ENCODE measurements at regions not wholly inside any gene's neighbourhood (a gene's known extent, or its start where the extent isn't known, plus 50 kb on each side); places are given as distances from the start of the nearest gene placed in this dataset.

DNA sequence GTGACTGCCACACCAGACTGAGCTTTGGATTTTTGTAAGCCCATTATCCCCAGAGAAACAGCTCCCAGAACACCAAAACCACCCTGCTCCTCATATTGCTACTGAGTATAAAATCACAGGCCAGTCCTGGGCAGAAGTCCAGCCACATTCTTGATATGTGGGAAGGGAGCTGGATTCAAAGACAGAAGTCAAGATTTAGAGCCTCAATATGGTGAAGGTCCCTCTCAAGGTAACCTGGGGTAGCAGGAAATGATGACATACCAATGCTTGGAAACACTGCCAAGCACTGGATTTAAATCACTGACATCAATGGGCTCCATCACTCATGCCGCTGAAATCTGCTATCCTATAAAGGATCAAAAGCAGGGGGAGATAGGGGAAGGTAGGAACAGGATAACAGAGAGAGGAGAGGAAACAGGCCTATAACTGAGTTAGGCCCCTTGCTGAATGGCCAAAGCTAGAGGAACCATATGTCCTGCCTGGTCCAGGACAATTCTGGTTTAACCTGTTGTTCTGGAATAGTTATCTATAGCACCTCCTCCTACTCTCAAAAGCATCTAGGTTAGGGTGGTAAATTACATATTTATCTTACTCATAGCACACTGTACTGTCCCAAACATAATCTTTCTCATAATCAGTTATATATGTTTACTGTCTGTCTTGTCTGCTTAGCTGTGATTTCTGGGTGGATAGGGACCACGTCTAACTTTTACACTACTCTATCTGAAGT lies 83.7 kb upstream of the NHS start:
- Mint-ChIP-seq H3K4me3 (no peak overlapping the region), H3K36me3 (ENCODE audit: insufficient read depth in 1 of 3, low read depth in 3 of 3) (peaks cover 2 to 5% (median 4%) of the 10 kb centered on the region in 3 experiments; a peak in 4 of 7 replicates), H3K27ac (peak overlapping the region in 2 of 3 experiments; percentile 5 to 23; a peak in 4 of 7 replicates), H3K4me1 (peaks cover 15 to 16% of the 10 kb centered on the region in 2 experiments), H3K9me3 (peaks cover 3 to 8% of the 10 kb centered on the region in 2 experiments; a peak in 4 of 5 replicates), H3K27me3 (ENCODE audit: low read depth) (no peaks in the 10 kb centered on the region; the same call in 1 of the 2 replicates)
- no peak overlapping the region for H2BK20ac ChIP-seq (ENCODE audit: low read depth, low read length, poor library complexity, severe bottlenecking)
- no peak overlapping the region for H3K4me2 ChIP-seq (ENCODE audit: insufficient read depth, insufficient read length, low read length)
- no peaks in the 10 kb centered on the region for H3K79me2 ChIP-seq (ENCODE audit: insufficient read depth, low read length)
- H4K20me1 ChIP-seq (ENCODE audit: control insufficient read depth, insufficient read depth, insufficient read length), result no peaks in the 10 kb centered on the region
- no peak overlapping the region for H2BK15ac ChIP-seq (ENCODE audit: low read depth, low read length)
- TF ChIP-seq, protein P1, sequence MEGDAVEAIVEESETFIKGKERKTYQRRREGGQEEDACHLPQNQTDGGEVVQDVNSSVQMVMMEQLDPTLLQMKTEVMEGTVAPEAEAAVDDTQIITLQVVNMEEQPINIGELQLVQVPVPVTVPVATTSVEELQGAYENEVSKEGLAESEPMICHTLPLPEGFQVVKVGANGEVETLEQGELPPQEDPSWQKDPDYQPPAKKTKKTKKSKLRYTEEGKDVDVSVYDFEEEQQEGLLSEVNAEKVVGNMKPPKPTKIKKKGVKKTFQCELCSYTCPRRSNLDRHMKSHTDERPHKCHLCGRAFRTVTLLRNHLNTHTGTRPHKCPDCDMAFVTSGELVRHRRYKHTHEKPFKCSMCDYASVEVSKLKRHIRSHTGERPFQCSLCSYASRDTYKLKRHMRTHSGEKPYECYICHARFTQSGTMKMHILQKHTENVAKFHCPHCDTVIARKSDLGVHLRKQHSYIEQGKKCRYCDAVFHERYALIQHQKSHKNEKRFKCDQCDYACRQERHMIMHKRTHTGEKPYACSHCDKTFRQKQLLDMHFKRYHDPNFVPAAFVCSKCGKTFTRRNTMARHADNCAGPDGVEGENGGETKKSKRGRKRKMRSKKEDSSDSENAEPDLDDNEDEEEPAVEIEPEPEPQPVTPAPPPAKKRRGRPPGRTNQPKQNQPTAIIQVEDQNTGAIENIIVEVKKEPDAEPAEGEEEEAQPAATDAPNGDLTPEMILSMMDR (conservative IDR thresholded peaks at IDR 0.05), result no peak
- peaks cover 5% of the 10 kb centered on the region for H3K9me3 ChIP-seq (ENCODE audit: control insufficient read depth, low read depth, low read length)
- H2BK120ac ChIP-seq (ENCODE audit: low read depth, low read length, poor library complexity, severe bottlenecking), result no peak overlapping the region
- H4K8ac ChIP-seq (replicated peaks; ENCODE audit: insufficient read length, low read depth, low read length), result no peak overlapping the region
- no peak overlapping the region for H2BK12ac ChIP-seq (ENCODE audit: insufficient read length, low read depth, low read length)
- H4K5ac ChIP-seq (ENCODE audit: insufficient read length, low read depth, low read length), result no peak overlapping the region
- no peak overlapping the region for H3K4ac ChIP-seq (ENCODE audit: low read depth, low read length)
- H3K79me1 ChIP-seq (ENCODE audit: insufficient read depth, low read depth, low read length, poor library complexity, severe bottlenecking), result no peaks in the 10 kb centered on the region
- H2BK5ac ChIP-seq (ENCODE audit: insufficient read length, low read length), result no peak overlapping the region
- H3K27me3 ChIP-seq (ENCODE audit: insufficient read depth, low read length), result no peaks in the 10 kb centered on the region
- H3K56ac ChIP-seq (ENCODE audit: insufficient read length, low read depth, low read length), result no peak overlapping the region
- no peak overlapping the region for H2AK5ac ChIP-seq (ENCODE audit: insufficient read length, low read length)
- no peaks in the 10 kb centered on the region for H3K23me2 ChIP-seq (ENCODE audit: insufficient read length, low read depth, low read length, poor library complexity, severe bottlenecking)
- H3K9ac ChIP-seq (ENCODE audit: extremely low read depth, insufficient read length, low read length), result no peak overlapping the region
- no peak overlapping the region for H4K91ac ChIP-seq (ENCODE audit: insufficient read length, low read depth, low read length)
- H3K4me1 ChIP-seq (ENCODE audit: insufficient read depth, low read length), result peaks cover 5% of the 10 kb centered on the region; the same call in 1 of the 2 replicates
- DNase-seq, result no peak
- no peak overlapping the region for H2AFZ ChIP-seq (ENCODE audit: low read length)
- H3K18ac ChIP-seq (ENCODE audit: insufficient read length, low read depth, low read length), result no peak overlapping the region
- H3T11ph ChIP-seq (ENCODE audit: low read length), result no peak overlapping the region
- H3K23ac ChIP-seq (ENCODE audit: insufficient read length, low read depth, low read length), result no peak overlapping the region
- H3K14ac ChIP-seq (ENCODE audit: insufficient read depth, low read length), result no peak overlapping the region
- H3K27ac ChIP-seq (ENCODE audit: insufficient read length, low read depth, low read length), result no peak overlapping the region
- no CpG with 5 or more reads among the region's 2 CpGs for WGBS (ENCODE audit: extremely low coverage, insufficient read length, low lambda C conversion rate)

Data from H9 (cell line).